COLO668 (cell line): ENCODE measurements at regions not wholly inside any gene's neighbourhood (a gene's known extent, or its start where the extent isn't known, plus 50 kb on each side); places are given as distances from the start of the nearest gene placed in this dataset.
"Not testable (repeated sequence)": the region's sequence is repeated elsewhere in the genome, so short reads cannot be mapped to it uniquely, and the experiment has no call there.

Experiments
- DNase-seq: peaks from one replicate; lab custom pipeline; 2025; ENCODE audit not compliant: unreplicated experiment; lab: John Stamatoyannopoulos, UW

DNA sequence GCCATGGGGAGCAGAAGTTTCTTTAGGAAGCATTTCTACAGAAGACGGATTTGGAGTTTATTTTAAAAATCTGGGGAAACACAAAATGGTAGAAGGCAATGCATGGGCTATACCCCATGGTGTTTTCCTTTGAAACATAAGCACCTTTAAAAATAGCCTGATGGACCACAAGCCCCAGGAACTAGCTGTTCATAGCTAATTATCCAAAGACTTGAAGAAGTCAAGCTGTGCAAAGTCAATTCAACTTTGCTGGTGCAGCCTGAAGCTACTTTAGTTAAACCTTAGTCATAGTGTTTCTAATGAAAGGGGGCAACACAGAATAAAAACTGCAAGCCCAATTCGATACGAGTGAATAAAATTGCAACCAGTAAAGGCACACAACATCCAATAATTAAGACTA, 732.5 kb downstream of the GALC start:
- DNase-seq = no peak

DNA sequence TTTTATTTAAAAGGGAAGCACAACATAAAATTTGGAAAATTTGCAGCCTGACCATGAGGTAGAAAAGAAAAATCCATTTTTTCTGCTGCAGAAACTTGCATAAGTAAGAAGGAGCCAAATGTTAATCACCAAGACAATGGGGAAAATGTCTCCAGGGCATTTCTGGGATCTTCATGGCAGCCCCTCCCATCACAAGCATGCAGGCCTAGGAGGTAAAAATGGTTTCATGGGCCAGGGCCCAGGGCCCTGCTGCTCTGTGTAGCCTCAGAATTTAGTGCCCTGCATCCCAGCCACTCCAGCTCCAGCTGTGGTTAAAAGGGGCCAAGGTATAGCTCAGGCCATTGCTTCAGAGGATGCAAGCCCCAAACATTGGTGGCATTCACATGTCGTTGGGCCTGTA, 735.6 kb downstream of the GALC start:
- DNase-seq = no peak

DNA sequence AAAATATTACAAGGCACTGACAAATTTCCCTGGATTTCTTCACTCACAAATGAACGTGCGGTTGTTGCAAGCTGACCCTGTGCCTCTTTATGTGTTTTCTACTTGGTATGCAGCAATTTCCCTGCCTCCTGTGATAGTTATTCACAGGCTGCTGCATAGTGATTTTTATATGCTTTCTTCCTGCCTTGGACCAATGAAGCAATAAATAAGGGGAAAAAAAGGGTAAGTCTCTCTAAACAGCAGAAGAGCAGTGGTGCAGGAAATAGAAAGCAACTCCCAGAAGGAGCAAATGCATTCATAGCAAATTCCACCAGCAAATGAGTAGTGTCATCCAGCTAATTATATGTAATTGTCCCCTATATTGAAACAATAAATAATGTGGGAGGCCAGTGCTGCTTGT, 737.9 kb downstream of the GALC start:
- DNase-seq = no peak

DNA sequence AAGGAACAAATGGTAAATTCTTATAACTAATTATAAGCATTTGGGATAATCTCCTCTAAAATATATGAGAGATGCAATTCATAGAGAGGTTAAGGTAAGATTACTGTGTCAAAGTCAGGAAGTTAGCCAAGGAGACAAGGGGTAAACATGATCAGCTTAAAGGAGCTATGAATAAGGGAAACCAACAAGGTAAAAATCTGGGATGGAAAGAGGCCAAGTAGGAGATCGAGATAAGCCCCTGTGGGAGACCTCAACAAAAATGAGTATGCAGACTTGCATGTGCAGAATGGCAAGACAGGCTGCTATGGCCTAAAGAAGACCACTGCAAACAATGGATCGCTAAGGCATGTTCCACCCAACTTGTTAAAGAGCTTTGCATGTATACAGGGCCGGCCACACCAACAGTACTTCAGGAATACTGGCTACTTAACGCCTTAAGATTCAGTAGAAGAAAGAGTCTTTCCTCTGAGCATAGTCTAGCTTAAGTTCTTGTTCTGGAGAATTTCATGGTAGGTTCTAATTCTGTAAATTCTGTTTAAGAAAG, 738.6 kb downstream of the GALC start:
- no peak for DNase-seq

DNA sequence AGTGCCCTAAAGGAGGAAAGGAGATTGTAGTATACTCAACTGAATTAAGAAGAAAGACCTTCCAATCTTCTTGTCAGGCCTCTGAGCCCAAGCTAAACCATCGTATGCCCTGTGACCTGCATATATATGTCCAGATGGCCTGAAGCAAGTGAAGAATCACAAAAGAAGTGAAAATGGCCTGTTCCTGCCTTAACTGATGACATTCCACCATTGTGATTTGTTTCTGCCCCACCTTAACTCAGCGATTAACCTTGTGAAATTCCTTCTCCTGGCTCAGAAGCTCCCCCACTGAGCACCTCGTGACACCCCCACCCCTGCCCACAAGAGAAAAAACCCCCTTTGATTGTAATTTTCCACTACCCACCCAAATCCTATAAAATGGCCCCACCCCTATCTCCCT, 739.2 kb downstream of the GALC start:
- not testable (repeated sequence) for DNase-seq

DNA sequence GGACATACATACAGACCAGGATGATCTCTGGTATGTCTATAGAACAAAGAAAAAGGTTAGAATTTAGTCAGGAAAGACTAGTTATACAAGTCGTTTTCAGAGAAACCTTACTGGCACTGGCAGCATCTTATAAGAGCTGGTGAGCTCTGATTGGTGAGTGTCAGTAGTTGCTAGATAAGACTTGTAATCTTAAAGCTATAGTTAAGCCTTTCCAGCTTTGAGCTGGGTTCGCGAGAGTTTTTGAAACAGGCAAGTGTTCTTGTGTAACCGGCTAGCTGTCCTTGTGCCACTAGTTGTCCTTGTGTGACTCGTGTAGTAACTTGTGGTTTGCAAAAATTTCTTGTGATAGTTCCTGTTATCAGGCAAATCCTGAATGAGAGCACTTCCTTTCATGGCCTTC, 740.9 kb downstream of the GALC start:
- no peak for DNase-seq

DNA sequence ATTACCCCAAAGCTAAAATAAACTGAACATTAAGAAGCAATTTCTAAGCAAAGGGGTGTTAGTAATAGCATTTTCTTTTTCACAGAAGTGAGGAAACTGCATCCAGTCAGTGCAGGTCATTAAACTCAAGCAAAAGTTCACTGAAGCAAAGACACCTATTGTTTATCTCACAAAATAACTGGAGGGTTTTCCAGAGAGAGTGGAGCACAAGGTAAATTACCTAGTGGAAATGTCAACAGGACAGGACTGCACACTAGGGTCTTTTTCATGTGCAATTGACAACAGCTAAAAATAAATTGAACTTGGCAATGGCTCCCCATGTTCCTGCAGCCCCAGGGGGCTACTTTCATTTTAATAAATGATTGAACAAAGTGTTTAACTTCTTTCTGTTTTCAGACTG, 742.0 kb downstream of the GALC start:
- DNase-seq = no peak

DNA sequence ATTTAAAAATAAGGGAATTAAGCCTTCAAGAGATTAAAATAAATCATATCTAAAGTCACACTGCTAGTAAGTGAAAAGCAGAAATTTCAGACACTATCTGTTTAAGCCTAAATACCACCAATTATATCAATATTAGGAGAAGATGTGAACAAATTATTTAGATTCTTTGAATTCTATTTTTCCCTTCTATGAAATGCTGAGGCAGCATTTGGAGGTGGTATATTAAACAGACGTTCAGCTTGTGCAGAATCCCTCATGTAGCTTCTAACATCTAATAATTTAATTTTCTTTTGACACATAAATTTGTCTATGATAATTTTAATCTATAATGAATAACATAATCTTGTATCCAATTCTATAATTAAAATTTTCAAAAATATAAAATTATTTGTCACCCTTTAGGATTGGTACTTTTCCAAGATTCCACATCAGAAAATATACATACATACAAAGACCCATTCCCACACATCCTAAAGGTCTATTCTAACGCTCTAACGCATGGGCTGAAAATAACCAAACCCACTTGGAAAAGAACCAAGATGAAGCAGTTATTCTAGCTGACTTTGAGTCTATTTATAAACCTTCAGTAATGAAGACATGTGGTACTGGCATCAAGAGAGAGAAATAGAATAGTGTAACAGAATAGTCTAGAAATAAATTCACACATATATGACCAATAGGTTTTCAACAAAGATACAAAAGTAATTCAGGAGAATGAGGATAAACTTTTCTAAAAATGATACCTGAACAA, 751.8 kb downstream of the GALC start:
- no peak for DNase-seq

DNA sequence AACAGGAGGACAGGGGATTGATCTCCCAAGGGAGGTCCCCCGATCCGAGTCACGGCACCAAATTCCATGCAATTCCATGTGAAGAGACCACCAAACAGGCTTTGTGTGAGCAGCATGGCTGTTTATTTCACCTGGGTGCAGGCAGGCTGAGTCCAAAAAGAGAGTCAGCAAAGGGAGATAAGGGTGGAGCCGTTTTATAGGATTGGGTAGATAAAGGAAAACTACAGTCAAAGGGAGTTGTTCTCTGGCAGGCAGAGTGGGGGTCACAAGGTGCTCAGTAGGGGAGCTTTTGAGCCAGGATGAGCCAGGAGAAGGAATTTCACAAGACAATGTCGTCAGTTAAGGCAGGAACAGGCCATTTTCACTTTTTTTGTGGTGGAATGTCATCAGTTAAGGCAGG, 752.7 kb downstream of the GALC start:
- DNase-seq = not testable (repeated sequence)

DNA sequence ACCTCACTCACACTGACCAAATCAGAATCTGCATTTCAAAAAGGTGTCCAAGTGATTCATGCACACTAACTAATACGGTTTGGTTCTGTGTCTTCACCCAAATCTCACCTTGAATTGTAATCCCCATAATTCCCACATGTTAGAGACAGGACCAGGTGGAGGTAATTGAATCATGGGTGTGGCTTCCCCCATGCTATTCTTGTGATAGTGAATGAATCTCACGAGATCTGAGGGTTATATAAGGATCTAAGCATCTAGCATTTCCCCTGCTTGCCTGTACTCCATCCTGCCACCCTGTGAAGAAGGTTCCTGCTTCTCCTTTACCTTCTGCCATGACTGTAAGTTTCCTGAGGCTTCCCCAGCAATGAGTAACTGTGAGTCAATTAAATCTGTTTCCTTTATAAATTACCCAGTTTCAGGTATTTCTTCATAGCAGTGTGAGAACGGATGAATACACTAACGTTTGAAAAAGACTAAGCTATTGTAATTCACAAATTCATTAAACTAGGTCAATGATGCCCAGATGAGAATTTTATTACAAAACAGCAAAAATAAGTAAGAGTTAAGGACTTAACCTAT, 759.1 kb downstream of the GALC start:
- DNase-seq = peak; percentile 34

DNA sequence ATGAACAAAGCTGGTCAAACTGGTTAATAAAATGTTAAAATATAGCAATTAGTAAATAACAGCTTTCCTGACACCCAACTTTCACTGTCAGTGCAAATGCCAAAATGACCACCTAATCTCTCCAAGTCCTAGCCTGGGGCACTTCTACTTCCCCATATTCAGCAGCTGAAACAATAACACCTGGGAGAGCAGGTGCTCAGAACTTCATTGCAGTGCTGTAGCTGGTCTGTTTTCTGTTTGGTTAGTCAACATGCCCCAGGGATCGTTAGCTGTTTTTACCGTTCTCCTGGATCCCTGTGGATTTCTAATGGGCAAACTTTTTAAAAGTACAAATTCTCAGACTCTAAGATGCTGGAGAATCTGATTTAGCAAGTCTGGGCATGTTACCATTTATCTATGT, 759.7 kb downstream of the GALC start:
- peak; percentile 71 for DNase-seq

DNA sequence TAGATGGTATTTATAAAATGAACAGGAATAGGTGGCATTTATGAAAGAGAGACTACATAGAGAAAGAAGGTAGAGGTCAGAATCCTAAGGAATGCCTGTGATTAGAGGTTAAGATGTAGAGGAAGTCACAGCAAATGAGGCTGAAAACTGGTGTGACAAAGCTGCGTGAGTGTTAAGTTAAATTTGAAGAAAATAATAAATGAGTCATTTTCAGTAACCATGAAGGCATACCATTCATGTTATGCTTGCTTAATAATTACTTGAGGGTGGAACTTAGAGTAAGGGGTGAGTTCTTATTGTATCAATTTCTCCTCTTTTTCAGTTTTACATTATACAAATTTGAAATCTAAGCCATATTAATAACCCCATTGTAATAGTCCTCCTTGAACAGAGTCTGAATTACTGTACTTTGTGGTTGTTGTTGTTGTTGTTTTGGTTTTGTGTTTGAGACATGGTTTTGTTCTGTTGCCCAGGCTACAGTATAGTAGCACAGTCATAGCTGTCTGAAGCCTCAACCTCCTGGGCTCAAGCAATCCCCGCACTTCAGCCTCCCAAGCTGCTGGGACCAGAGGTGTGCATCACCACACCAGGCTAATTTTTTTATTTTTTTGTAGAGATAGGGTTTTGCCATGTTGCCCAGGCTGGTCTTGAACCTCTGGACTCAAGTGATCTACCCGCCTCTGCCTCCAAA, 761.5 kb downstream of the GALC start:
- no peak for DNase-seq

DNA sequence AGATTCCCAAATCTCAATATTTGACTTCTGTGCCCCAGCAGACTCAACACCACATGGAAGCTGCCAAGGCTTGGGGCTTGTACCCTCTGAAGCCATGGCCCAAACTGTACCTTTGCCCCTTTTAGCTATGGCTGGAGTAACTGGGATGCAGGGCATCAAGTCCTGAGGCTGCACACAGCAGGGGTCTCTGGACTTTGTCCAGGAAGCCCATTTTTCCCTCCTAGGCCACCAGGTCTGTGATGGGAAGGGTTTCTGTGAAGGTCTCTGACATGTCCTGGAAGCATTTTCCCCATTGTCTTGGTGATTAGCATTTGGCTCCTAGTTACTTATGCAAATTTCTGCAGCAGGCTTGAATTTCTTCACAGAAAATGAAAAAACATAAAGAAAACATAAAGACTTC, 762.3 kb downstream of the GALC start:
- no peak for DNase-seq

DNA sequence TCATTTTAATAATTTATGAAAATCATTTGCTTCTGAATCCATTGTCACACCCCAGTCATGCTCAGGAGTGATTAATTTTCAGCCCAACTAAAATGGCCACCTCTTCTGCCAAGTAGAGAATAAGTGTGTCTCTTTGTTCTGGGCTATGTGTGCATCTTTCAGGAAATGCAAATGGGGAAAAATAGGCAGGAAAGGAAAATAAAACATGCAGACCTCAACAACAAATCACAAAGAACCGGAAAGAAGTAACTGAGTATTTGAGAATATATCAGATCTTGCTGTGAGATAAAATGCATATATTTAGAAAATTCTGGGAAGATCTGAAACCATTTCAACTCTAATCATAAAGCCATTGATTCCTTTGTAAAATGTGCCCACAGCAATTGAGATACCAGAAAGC, 763.9 kb downstream of the GALC start:
- DNase-seq = no peak

DNA sequence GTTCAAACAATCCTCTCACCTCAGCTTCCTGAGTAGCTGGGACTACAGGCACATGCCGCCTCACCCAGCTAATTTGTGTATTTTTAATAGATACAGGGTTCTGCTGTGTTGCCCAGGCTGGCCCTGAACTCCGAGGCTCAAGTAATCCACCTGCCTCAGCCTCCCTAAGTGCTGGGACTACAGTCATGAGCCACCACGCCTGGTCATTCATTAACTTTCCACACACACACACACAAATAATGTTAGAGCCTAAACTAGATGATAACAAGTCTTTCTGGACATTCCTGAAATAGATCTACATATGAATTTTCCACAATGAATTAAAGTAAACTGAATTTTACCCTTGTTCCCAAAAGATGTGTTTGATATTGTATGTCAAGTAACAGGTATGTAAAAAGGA, 776.0 kb downstream of the GALC start:
- DNase-seq = no peak

DNA sequence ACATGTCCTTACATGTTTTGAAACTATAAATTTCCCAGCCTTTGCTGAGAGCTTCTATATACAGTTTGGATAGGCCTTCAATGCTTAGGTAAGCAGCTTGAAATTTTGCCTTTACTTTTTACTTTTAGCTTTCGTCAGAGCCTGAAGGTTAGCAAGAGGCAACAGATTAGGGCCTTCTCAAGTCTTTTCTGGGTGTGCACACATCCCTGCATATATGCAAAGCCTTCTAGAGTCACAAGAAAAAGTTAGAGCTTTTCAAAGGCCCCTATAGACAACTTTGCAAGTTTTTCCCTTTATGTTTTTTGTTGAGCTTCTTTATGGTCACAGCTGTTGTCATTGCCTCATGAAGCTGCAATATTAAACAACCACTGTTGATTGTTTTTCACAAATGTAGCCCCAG, 778.4 kb downstream of the GALC start:
- DNase-seq = no peak

DNA sequence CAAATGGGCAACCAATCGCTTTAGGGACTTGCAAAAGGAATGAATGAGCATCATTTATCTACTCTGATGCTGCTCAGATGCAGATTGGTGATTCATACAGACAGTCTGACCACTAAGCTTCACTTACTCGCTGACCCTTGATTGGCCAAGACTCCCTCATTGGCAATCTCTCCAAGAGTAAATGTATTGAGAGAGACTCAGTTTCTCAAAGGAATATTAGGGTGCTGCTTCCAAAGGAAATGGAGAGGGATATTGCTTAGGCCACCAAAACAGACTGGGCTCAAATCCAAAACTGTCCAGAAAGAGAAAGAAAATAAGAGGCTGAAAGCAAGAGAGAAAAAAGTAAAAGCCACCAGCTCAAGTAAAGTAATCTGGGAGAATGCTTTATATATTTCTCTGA, 785.2 kb downstream of the GALC start:
- no peak for DNase-seq

DNA sequence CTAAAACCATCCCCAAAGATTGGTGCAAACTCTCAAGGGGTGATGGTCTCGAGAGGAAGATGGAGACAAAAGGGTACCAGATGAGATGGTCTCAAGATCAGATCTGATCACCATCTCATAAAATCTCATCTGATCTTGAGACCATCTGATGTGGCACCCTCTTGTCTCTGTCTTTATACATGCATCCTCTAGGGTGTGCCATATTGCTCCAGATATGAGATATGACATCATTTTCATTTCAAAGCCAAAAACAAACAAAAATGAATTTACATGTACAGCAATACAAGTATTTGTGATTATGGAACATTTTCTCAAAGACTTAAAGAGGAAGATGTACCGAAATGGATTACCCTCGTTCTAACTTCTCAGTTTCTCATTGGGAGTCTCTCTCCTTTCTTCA, 787.2 kb downstream of the GALC start:
- no peak for DNase-seq

DNA sequence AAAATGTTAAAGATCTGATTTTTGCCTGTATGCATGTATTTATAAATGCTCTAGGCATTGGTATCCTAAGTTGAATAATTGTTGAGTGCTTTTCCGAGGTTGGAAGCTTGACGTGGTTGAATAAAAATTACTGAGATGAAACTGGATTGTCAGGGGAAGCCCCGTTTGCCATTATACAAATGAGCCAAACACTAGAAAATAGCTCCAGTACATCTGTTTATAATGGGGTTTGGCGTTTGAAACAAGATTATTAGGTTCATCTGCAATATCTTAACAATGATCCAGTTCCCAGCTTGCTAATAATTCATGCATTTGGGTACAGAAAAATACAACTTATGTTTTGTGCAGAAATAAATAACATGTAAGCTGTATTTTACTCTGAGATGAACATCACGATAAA, 789.6 kb downstream of the GALC start:
- DNase-seq = no peak

DNA sequence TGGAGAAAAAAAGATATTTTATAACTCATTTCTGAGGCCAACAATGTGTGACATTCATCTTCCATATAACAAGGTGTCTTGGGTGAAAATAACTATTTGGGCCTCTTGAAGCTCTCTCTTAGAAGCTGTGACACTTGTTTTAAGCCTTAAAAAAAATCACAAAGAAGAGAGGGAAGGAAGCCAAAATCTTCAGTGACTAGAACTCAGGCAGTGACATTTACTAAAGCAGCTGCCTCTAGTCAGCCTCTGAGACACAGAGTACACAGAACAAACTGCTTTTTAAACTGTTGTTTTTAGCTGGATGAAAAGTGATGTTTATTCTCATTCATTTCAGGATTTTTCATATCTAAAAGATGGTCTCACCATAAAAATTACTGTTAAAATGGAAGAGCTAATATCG, 793.6 kb downstream of the GALC start:
- no peak for DNase-seq

DNA sequence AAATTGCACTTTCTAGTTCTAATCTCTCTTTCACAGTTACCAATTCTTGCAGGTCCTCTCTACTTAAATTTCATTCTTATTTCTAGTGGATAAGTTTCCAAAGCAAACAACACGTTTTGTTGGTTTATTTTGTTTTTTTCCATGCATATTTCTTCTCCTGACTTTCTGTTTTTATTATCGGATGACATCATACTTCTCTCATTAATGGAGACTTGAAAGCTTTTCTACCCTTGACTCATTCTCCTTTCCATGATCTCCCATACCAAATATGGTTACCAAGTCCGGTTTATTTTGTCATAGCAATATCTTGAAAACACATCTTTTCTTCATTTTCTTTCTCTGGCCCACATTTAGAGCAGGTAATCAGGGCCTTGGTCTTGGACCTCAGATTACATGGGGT, 796.5 kb downstream of the GALC start:
- DNase-seq = no peak

DNA sequence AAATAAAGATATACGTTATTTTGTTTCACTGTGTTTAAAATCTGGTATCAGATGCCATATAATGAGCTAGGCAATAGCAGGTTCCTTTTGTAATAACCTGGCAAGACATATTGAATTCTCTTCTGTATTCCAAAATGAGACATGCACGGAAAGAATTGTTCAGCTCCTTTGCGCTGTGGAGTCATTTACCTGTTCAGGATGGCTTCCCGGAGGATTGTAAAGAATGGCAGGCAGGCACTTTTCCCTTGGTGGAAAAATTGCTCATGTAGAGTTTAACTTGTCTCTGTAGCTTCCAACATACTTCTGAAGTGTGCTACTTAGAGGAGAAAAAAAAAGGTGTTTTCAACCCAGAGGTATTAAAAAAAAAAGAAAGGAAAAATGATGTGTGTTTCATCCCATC, 805.2 kb downstream of the GALC start:
- DNase-seq = no peak
